ENCODE measurements at regions not wholly inside any gene's neighbourhood (a gene's known extent, or its start where the extent isn't known, plus 50 kb on each side); places are given as distances from the start of the nearest gene placed in this dataset.

DNA sequence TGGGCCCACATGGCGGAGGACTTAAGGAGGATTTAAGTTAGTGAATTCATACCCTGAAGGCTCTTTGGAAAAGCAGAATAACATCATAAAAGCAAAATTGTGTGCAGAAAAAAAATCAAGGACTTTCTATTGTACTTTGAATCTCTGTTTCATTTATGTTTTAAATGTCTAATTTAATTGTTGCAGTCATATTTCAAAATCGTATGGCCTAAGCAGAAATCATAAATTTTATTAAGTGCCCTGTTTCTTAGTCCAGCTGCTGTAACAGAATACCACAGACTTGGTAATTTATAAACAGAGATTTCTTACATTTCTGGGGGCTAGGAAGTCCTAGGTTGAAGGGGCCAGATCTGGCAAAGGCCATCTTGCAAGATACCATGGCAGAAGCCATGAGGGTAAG lies 555.6 kb downstream of the LTN1 start:
- TF ChIP-seq, protein P1, sequence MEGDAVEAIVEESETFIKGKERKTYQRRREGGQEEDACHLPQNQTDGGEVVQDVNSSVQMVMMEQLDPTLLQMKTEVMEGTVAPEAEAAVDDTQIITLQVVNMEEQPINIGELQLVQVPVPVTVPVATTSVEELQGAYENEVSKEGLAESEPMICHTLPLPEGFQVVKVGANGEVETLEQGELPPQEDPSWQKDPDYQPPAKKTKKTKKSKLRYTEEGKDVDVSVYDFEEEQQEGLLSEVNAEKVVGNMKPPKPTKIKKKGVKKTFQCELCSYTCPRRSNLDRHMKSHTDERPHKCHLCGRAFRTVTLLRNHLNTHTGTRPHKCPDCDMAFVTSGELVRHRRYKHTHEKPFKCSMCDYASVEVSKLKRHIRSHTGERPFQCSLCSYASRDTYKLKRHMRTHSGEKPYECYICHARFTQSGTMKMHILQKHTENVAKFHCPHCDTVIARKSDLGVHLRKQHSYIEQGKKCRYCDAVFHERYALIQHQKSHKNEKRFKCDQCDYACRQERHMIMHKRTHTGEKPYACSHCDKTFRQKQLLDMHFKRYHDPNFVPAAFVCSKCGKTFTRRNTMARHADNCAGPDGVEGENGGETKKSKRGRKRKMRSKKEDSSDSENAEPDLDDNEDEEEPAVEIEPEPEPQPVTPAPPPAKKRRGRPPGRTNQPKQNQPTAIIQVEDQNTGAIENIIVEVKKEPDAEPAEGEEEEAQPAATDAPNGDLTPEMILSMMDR (IDR thresholded peaks at IDR 0.05), result no peak
- TF ChIP-seq POLR2A (IDR thresholded peaks at IDR 0.05), result no peak
